OCI-LY3 (cell line): ENCODE measurements at regions not wholly inside any gene's neighbourhood (a gene's known extent, or its start where the extent isn't known, plus 50 kb on each side); places are given as distances from the start of the nearest gene placed in this dataset.

Experiments used
- CTCF ChIP-seq: fragments of 200-600, 300-600 bp; sonication (generic); IDR thresholded peaks from 2 replicates; pipeline ENCODE4 v1.5.1; 2014; ENCODE audit warnings: antibody characterized with exemption, low read length, low read depth
- EZH2phosphoT487 ChIP-seq: fragments of 200-600 bp; shearing (Covaris generic); IDR thresholded peaks from 2 replicates; pipeline ENCODE4 v1.6.1; 2018; ENCODE audit warnings: antibody characterized with exemption, mixed run types, low read depth

GRCh38 chr18:41545091-41545888 lies 409.7 kb upstream of the PIK3C3 start:
- TF ChIP-seq CTCF, result no peak
- no peak for TF ChIP-seq EZH2phosphoT487
